GM18502 (cell line): ENCODE measurements at regions not wholly inside any gene's neighbourhood (a gene's known extent, or its start where the extent isn't known, plus 50 kb on each side); places are given as distances from the start of the nearest gene placed in this dataset.

Experiments used
- ATAC-seq: cut with Tn5 transposase; IDR thresholded peaks from one replicate; pipeline ENCODE4 v1.9.1; 2021; ENCODE audit warnings: mild to moderate bottlenecking; ENCODE audit not compliant: unreplicated experiment, poor library complexity

DNA sequence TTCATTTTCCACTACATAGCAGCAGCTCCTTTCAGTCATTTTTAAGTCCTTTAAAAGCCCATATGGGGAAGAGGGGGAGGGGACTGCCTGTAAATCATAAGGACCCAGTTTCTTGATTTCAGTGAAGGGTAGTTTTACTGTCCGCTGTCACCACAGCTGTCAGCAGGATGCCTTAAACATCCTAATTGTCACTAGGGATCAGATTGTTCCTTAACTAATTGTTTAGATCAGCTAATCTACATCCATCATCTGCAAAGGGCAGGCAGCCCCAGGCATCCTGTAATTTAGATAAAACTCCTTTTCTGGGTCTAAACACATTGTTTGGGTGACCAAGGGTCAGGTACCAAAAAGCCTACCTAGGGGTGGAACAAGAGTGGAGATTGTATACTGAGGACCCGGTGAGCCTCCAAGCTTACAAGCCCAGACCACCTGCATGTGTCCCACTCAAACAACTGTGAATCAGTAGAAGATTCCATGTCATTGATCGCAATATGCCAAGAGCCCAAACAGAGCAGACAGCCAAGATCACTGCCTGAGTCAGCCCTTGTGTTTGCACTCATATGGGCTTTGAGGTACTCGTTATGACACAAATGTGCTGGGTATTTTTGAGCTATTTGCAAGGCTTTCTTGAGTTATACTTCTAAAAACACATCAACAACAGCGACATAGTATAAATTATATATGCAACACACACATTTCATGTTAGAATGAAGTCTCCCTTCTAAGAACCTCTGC lies 198.7 kb upstream of the CEP162 start:
- no peak for ATAC-seq

DNA sequence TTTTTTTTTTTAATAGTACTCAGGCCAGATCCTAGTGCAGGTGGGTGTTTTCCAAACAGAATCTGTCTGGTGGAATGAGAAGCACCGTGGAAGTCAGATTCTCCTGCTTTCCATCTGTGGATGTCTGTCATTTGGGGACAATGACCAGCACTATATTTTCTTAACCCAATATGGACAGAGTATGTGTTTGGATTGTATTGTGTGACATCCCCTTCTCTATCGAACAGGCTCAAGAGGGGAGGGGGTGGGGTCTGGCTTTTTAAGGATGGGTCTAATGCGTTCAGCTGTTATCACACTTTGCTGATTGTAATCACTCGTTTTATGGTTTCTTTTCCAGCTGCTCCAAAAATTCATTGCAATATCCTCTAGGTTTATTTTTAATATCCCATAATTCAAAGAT lies 197.5 kb upstream of the CEP162 start:
- ATAC-seq, result no peak

DNA sequence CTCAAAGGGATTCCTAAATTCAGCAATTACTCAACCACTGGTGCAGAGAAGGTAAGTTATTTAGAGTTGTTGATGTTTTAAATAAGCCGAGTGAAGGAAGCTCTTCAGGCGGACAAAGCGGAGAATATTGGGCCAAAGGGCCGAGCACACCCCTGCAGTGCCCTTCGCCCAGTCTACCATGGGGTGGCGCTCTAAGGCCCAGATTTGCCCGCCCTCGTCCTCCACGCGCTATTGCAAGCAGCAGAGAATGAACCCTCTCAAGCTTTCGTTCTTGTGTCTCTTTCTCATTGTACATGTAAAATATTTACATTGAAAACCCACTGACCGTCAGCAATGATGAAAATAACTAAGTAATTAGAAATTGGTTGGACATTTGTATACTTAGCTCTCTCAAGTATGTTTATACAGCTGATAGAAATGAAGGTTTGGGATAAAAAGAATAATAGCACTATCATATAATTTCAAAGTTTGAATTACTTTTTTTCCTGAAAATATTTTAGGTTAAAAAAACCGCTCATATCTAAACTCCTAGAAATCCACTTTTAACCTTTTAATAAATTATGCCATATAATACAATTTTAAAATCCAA lies 195.0 kb upstream of the CEP162 start:
- ATAC-seq, result peak; percentile 88

DNA sequence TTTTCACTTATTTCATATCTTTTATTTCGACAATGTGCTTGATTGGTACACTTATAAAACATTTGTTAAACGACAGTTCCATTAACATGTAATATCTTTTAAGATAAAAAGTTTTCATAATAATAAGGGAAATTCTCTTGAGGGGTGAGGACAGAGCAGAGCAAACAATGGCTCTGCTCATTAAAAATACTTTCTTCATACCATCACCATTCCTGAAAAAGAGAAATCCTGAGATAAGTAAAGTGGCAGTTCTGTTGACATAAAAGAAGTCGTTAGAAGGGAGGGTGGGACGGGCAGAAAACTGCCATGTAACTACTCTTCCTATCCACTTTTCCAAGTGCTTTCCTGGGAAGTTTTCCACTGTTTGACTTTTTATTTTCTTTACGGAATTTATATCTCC lies 193.6 kb upstream of the CEP162 start:
- no peak for ATAC-seq

DNA sequence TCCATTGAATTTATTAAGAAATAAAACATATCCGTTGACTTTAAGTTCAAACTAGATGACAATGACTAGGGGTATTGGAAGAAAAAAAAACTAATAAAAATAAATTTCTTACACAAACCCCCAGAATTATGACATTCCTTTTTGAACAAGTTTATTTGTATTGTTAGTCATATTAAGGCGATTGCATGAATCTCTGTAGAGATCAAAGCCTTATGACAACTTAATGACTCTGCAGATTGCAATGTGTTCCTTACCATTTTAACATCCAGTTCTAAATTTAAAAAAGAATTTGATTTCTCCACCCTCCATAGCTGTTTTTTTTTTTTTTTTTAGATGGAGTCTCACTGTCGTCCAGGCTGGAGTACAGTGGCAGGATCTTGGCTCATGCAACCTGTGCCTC lies 189.8 kb upstream of the CEP162 start:
- no peak for ATAC-seq

DNA sequence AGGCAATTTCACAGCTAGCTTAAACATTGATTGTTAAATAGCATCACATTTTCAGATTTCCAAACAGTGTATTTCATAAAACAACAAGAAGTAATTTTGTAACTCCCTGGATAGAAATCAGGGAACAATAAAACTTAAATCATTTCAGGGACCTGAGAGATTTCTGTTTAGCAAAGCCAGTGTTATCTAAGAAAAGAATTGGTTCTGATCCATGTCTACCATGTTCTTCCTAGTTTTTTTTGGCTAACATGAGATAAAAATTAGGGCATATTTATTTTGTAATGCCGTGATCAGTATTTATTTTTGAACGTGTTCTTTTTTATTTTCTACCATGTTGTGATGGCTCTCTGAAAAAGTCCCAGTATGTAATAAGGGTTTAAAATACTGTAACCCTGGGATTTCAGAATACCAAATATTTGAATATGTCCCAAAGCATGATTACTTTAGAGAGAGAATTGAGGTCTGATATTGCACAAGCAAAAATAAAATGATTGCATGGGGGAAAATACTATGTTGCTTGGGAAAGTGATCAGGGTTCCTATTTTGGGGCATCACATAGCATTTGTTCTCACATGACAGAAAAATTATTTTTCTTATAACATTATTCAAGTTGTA lies 188.7 kb upstream of the CEP162 start:
- no peak for ATAC-seq

DNA sequence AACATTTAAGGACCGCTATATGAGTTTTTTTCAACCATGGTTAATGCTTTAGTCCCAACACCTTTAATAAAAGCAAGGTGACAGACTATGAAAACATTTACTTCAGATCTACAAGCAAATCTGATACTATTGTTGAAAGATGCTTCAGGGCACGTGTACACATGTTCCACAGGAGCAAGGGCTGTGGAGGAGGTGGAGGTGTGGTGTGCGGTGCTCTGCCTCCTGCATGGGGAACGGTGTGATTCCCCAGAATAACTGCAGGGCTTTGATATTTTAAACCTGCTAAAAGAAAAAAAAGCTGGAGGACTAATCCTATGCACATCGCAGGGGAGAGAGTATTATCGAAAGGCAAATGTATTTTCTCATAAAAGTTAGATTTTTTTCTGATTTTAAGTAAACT lies 188.1 kb upstream of the CEP162 start:
- ATAC-seq, result no peak

DNA sequence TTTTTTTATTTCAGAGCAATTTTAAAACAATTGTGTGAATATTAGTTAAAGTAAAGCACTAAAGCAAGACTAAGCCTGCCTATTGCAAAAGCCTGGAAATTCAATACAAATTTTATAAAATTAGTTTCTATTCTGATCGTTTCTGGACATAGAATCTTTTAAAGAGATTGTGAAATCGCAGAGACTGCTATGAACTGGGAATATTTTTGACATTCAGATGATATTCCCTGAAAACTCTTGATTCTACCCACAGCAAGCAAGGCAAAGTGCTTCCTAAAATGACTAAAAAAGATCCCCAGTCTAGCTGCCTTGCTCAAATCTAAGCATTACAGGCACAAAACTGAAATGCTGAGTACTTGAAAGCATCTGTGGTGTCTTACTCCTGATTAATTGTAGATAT lies 187.6 kb upstream of the CEP162 start:
- no peak for ATAC-seq

DNA sequence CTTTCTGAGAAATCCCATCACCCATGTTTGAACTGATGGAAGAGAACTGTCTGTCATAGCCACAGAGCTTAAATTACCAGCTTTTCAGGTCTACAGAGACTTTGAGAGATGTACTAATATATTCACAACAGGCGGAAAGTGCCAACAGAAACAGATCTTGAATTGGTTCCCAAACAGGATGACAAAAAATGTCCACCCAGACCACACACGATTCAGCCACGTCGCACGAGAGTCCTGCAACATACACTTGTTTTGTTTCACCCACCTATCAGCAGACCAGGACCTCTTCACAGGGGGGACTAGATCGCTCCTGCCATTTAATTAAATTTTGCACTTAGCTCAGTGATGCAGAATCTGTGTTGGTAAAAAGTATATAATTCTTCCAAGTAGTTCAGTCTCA lies 187.1 kb upstream of the CEP162 start:
- no peak for ATAC-seq

DNA sequence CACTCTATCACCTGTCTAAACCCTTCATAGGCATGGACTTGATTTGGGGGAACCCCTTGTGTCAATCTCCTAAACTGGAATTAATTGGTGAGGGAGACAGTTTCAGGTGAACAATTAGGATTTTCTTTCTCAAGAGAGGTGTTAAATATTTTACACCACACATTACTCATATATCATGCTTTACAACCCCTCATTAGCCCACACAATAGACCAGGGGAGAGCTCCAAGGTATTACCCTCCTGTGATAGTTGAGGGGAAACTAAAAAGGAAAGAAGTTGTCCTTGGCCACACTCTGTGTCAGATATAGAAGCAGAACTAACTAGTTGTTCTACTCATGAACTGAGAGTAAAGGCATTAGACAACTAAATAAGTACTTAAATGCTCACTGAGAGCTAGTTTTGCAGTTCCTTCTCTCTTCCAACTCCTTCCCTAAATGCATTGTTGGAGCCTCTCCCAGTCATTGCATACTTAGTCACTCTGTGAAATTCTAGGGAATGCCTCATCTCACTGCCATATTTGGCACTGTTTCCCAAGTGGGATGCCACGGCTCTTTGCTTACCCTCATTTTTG lies 183.7 kb upstream of the CEP162 start:
- no peak for ATAC-seq

DNA sequence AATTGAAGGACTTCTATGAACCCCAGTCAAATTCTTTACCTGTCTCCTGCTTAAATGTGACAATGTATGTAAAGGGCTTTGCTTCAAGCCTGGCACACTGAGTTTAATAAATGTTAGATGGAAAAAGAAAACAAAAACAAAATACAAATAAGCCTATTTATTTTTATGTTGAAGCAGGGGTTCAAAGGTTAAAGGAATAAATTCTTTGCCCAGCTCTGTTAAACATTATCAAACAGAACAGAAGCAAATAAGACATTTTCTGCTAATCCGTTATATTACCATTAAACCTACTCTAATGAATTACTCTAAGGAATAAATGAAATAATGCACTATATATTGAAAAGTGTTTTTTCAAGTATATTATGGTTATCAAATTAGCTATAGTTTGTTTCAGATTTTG lies 182.5 kb upstream of the CEP162 start:
- no peak for ATAC-seq

DNA sequence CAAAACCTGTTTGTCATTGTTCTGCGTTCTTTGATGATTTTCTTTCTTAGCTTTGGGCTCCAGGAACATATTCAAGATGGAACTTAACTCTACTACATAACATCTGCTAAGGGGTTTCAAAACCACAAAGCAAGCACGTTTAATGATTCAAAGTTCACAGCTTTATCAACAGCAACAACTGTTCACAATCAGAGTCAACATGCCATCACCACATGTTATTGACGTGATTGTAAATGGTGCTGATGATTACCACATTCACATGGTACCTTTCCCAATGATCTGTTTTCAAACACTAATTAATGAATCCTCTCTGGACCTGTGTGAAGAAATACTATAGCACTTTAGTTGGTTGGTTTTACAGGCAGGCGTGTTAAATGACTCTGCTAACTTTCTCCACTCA lies 180.6 kb upstream of the CEP162 start:
- ATAC-seq, result no peak

DNA sequence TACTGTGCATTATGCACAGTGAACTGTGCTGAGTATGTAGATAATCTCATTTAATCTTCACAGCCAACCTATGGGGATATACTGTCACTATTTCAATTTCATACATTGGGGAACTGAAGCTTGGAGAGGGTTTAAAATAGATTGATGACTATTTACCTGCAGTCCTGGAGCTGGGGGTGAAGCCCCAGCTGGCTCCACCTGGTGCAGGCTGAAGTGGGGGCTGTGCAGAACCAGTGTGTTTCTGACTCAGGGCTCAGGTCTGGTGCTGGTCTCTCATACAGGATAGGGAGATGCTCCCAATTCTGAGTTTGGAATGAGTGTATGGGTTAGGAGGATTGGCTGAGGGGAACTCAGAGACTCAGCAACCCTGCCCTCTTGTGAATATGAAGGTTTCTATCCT lies 176.1 kb upstream of the CEP162 start:
- peak; percentile 67 for ATAC-seq

DNA sequence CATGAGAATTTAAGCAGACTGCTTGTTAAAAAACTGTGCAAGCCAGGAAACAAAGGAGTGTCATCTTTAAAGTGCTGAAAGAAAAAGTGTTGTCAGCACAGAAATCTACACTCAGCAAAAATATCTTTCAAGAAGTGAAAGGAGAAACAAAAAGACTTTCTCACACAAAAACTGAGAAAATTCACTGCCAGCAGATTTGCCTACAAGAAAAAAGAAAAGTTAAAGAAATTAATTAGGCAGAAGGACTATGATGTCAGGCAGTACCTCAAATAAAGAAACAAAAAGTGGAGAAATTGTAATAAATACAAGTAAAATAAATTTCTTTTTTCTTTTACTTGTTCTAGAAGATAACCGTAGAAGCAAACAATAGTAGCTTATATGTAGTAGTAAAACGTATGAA lies 171.6 kb upstream of the CEP162 start:
- ATAC-seq, result no peak

DNA sequence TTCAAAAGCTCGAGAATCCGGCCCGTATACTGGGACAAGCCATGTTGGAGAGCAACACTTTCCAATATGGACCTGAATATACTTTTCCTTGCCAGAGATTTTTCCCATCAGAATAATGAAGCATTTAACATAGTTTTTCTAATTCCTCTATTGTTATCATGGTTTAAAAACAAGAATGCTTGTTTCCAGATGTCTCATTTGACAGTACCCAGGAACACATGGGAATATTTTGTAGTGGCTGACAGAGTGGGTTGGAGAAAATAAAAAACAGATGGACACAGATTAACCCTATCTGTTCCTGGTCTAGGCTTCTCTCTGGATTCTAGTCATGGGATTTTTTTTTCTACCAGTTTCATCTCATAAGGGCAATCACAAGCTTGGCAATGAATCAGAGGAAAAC lies 164.8 kb upstream of the CEP162 start:
- ATAC-seq, result no peak

DNA sequence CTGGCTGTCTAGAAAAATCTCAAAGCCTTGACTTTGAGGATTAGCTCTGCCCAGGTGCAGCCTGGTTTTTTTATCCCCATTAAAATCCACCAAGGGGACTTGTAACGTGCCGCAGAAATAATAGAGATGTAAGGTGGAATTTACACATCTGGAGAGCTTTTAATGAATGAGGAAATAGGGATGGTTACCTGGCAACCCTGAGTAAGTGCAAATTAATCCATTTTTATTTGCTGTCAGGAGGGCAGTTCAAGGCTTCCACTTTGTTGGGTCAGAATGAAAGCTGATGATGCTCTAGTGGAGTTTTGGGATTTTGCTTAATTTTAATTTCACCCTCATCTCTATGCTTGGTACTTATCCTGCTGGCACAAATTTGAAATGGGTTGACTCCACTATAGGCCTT lies 163.4 kb upstream of the CEP162 start:
- ATAC-seq, result no peak

DNA sequence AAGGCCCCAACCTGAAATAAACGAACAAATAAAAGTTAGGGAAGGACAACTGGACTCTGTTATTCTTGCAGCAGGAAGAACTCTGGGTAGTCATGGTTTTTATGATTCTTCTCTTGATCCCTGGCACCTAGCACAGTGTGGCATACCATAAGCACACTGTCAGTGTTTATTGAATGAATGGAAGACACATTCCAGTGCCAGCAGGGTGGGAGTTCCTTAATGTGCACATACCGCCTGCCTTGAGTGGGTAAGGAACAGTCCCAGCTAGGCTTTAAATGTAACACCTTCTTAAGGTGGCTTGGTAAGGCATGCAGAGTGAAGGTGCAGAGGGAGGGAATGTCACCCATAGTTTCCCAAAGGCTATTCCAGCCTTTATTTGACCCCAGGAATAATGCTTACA lies 162.9 kb upstream of the CEP162 start:
- ATAC-seq, result no peak

DNA sequence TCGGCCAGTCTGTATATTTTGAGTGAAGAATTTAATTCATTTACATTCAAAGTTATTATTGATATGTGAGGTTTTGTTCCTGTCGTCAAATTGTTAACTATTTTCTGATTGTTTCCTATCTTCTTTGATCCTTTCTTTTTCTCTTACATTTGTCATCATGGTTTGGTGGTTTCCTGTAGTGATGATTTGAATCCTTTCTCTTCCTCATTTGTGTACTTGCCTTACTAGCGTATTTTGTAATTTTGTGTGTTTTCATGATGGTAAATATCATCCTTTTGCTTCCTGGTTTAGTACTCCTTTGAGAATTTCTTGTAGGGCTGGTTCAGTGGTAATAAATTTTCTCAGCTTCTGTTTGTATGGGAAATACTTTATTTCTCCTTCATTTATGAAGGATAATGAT lies 151.7 kb upstream of the CEP162 start:
- ATAC-seq, result no peak

DNA sequence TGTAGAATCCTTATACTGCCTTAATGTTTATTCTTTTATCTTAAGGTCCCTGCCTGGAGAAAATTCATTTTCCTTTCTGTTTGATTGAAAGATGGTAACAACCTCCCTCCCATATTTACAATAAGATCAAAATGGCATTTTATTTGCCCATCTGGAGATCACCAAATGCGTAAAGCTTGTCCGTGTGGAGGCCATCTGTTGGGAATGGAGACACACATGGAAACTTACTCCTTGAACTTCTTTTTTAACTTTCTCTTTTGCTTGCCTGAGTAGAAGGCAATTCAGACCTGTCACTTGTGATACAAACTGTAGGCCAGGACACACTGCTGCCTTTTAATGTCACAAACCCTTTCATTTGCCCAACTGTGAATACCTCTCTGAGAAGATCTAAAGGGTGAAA lies 144.8 kb upstream of the CEP162 start:
- no peak for ATAC-seq

DNA sequence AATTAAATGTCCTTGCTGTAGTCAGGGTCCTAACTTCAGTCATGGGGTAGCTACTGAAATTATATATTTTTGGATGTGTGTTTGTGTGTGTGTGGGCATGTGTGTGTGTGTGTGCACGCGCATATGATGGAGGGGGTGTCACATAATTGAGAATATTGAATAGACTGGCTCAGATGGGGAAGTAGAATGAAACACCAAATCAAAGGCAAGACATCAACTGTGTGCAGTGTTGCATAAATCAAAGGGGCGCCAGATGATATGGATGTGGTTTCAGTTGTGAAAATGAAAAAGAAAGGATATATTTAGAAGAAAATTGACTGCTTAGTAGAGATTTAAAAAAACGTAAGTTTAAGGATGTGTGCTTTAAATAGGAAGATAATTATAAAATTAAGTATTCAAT lies 144.2 kb upstream of the CEP162 start:
- no peak for ATAC-seq

DNA sequence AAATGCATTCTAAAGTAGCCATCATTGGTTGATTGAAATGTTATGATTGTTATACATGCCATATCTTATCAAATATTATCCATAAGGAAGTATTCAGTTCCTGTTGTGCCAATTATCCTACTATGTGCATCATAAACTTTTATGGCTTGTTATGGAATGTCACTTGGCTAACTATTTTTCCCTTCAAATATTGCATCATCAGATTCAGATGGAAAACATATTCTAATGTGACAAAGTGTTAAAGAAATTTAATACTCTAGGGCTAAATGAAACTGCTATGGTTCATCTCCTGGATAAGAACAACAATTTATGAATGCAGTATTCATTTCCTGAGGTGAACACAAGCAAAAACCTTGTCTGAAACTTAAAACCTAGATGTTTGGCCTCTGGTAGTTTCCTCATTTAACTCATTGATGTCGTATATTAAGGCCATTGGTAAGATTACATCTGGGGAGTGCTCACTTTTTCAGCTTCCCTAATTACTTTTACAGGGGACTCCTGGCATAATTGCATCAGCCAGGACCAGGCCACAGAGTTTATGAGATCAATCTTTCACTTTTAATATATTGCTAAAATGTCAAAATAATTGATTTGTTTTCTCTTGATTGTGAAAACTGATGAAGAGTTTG lies 134.9 kb upstream of the CEP162 start:
- ATAC-seq, result no peak
